ENCODE measurements at regions not wholly inside any gene's neighbourhood (a gene's known extent, or its start where the extent isn't known, plus 50 kb on each side); places are given as distances from the start of the nearest gene placed in this dataset.
"Not testable (repeated sequence)": the region's sequence is repeated elsewhere in the genome, so short reads cannot be mapped to it uniquely, and the experiment has no call there.

DNA sequence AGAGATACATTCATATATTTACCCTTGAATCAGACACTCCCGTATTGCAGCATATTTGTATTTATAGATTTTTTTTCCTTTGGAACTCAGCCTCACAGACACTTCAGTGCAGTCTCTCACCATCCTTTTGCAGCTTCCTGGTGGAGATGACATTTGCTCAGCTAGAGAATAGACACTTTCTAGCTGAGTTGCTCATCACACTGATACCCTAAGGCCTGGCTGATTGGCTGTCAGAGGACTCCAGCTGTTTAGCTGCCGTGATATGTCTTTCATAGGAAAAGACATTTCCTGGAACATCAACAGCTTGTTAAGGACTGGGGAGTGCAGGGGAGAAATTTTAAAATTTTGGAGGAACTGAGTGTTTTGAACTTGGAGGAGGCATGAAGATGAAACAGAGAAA is 429.6 kb downstream of the SMARCA1 start:
- Mint-ChIP-seq H3K27me3 (no peaks in the 10 kb centered on the region), H3K4me3 (no peak overlapping the region), H3K4me1 (ENCODE audit: low read depth) (no peaks in the 10 kb centered on the region), H3K27ac (no peak overlapping the region), H3K9me3 (no peaks in the 10 kb centered on the region), H3K36me3 (no peaks in the 10 kb centered on the region)
- CTCF ChIA-PET = no interaction called here
- no peak for DNase-seq
- POLR2A ChIA-PET = no interaction called here
- intact Hi-C loops (cut with micrococcal nuclease) = no loop called here

DNA sequence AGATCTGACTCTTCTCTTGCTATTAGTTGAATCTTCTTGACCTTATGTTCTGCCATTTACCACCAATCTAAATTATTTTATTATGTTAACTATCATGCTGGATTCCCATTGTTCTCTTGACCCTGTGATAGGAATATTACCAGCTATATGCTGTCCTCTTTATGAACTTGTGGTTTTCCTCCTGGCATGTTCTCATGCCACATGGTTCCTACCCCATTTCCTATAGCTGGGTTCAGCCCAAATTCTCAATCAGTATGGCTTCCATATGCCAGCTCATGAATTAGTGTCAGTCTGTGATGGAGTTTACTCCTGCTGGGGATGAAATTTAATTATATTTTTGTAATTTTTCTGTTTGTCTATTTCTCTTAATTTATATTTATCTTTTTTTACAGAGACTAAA is 430.5 kb downstream of the SMARCA1 start:
- H3K4me3 Mint-ChIP-seq = no peak overlapping the region
- H3K27ac Mint-ChIP-seq = no peak overlapping the region
- CTCF ChIA-PET = no interaction called here
- H3K36me3 Mint-ChIP-seq = no peaks in the 10 kb centered on the region
- no peak for DNase-seq
- H3K9me3 Mint-ChIP-seq = no peaks in the 10 kb centered on the region
- H3K27me3 Mint-ChIP-seq = no peaks in the 10 kb centered on the region
- no peaks in the 10 kb centered on the region for H3K4me1 Mint-ChIP-seq (ENCODE audit: low read depth)
- POLR2A ChIA-PET = no interaction called here
- intact Hi-C loops (cut with micrococcal nuclease) = no loop called here

DNA sequence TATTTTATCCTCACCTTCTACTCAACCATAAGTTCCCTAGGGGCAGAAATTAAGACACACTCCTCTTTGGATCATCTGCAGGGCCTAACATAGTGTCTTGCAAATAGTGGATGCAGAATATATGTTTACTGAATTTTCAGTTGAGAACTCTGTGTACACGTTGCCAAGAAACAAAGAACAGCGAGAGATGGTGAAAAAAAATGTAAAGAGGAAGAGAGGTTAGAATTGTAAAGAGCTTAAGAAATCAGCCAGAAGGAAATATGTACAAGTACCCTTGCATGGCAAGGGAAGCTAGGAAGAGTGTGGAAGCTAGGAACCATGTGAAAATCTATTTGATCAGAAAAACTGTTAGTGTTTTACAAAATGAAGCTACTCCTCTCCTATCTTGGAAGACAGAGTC is 431.0 kb downstream of the SMARCA1 start:
- Mint-ChIP-seq H3K27ac (no peak overlapping the region), H3K9me3 (no peaks in the 10 kb centered on the region), H3K27me3 (no peaks in the 10 kb centered on the region), H3K36me3 (no peaks in the 10 kb centered on the region), H3K4me1 (ENCODE audit: low read depth) (no peaks in the 10 kb centered on the region), H3K4me3 (no peak overlapping the region)
- intact Hi-C loops (cut with micrococcal nuclease) = no loop called here
- no peak for DNase-seq
- ChIA-PET POLR2A (no interaction called here), CTCF (no interaction called here)

DNA sequence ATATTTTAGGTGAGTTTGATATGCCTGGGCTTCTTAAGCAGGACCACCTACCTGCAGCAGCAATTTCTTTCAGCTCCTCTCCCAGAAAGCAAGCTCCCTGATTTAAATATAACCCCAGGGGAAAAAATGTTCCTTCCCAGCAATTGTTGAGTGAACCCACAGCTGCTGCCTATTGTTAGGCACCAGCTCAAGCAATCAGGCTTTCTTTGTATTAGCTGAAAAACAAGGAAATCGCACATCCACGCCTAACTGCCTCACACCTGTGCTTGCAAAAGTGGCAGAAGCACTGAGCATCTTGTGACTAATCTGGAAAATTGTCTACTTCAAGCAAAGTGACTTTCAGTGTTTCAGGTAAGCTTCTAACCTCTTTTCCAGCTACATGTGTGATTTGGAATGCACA is 432.2 kb downstream of the SMARCA1 start:
- Mint-ChIP-seq H3K36me3 (no peaks in the 10 kb centered on the region), H3K27ac (no peak overlapping the region), H3K4me3 (no peak overlapping the region), H3K27me3 (no peaks in the 10 kb centered on the region), H3K4me1 (ENCODE audit: low read depth) (no peaks in the 10 kb centered on the region), H3K9me3 (no peaks in the 10 kb centered on the region)
- no peak for DNase-seq
- intact Hi-C loops (cut with micrococcal nuclease) = no loop called here
- CTCF ChIA-PET = no interaction called here
- POLR2A ChIA-PET = no interaction called here

DNA sequence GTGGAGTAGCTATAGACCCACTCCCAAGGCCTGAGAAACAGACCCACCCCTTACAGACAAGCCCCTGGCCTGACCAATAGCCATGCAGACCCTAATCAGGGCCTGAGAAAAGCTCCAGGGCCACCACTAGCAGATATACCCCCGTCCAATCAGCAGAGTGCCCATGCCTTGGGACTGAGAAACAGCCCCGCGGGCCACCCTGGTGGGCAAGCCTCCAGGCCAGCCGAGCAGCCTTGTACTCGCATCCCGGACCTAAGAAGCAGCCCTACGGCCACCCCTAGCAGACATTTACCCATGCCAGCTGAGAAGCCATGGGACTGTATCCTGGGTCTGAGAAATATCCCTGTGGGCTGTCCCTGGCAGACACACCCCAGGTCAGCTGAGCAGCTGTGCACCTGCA is 436.5 kb downstream of the SMARCA1 start:
- no peak for DNase-seq
- ChIA-PET POLR2A (no interaction called here), CTCF (no interaction called here)
- H3K36me3 Mint-ChIP-seq = no peaks in the 10 kb centered on the region
- H3K27me3 Mint-ChIP-seq = no peaks in the 10 kb centered on the region
- H3K9me3 Mint-ChIP-seq = peaks cover 2% of the 10 kb centered on the region
- intact Hi-C loops (cut with micrococcal nuclease) = no loop called here
- H3K4me3 Mint-ChIP-seq = no peak overlapping the region
- no peaks in the 10 kb centered on the region for H3K4me1 Mint-ChIP-seq (ENCODE audit: low read depth)
- H3K27ac Mint-ChIP-seq = no peak overlapping the region

DNA sequence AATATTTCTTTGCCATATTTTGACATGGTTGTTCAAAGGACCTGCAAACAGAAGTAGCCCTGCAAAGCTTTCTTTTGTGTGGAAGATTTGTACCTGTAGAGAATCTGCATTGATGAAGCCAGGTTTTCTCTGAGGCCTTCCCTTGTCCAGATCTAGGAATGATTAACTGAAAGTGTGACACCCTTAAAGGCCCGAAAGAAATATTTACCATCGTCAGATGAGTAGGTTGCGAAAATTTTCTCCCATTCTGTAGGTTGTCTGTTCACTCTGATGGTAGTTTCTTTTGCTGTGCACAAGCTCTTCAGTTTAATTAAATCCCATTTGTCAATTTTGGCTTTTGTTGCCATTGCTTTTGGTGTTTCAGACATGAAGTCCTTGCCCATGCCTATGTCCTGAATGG is 439.0 kb downstream of the SMARCA1 start:
- POLR2A ChIA-PET; H3K9me3 Mint-ChIP-seq; DNase-seq; intact Hi-C loops (cut with micrococcal nuclease); H3K4me3 Mint-ChIP-seq; H3K27ac Mint-ChIP-seq; H3K36me3 Mint-ChIP-seq; H3K27me3 Mint-ChIP-seq; H3K4me1 Mint-ChIP-seq (ENCODE audit: low read depth); CTCF ChIA-PET: not testable (repeated sequence)

DNA sequence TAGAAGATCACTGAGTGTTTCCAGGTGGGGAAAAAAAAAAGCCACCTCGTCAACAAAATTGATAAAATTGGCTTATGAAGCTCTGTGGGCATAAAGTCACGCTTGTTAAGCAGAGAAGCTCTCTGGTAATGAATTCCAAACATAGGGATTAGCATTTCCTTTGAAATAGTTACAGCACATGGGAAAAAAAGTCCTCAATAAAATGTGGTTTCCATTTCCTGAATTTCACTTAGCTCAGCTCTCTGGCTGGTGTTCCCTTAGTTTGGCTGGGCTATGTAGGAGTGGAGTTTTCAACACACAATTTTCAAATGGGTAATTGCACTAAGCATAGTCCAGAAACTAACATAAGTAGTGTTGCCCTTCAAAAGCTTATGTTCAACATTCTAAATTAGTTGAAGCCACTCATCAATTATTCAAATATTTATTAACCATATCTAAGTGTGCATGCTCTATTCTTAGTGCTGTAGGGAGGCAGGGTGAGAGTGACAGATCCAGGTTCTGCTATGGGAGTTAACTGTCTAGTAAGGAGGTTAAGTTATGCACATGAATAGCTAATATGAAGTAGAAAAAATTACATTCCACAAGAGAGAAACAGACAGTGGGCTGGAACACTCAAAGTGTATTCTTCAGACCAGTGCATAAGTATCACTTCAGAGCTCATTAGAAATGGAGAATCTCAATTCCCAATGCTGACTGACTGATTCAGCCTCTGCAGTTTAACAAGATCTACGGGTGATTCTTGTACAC is 445.7 kb downstream of the SMARCA1 start:
- intact Hi-C loops (cut with micrococcal nuclease) = no loop called here
- H3K27me3 Mint-ChIP-seq = no peaks in the 10 kb centered on the region

DNA sequence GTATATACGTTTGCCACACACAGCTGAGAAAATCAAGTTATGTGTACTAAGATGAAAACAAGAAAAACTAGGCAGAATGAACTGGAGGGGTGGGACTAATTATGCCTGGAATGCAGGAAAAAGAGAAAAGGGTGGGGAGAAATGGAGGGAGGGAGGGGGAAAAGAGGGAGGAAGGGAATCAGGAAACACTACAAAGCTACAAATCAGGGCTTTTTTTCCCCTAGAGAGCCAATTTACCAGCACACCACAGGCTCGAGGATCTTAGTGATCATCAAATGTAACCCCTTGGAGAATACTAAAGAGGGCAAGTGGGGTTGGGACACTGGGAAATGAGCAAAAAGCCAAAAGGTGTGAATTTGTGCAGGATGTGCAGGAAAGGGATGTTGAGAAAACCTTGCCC is 451.9 kb downstream of the SMARCA1 start:
- Mint-ChIP-seq H3K27ac (no peak overlapping the region), H3K4me3 (no peak overlapping the region), H3K9me3 (no peaks in the 10 kb centered on the region), H3K27me3 (no peaks in the 10 kb centered on the region), H3K4me1 (ENCODE audit: low read depth) (no peaks in the 10 kb centered on the region), H3K36me3 (no peaks in the 10 kb centered on the region)
- ChIA-PET POLR2A (no interaction called here), CTCF (no interaction called here)
- no peak for DNase-seq
- intact Hi-C loops (cut with micrococcal nuclease) = no loop called here

More for the DNA sequence above, 445.7 kb downstream of the SMARCA1 start:
- H3K4me3 Mint-ChIP-seq = no peak overlapping the region
- no peak overlapping the region for H3K27ac Mint-ChIP-seq
- no peaks in the 10 kb centered on the region for H3K36me3 Mint-ChIP-seq
- no peaks in the 10 kb centered on the region for H3K4me1 Mint-ChIP-seq (ENCODE audit: low read depth)
- H3K9me3 Mint-ChIP-seq = peaks cover 2% of the 10 kb centered on the region
- POLR2A ChIA-PET = no interaction called here
- no peak for DNase-seq
- CTCF ChIA-PET = no interaction called here

DNA sequence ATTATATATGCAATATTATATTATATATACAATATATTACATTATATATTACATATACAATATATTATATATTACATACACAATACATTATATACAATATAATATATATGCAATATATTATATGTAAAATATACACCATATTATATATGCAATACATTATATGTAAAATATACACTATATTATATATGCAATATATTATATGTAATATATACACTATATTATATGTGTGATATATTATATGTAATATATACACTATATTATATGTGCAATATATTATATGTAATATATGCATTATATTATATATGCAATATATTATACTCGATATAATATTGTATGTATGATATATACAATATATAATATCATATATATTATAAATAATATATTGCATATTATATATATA is 457.4 kb downstream of the SMARCA1 start:
- Mint-ChIP-seq H3K36me3 (no peaks in the 10 kb centered on the region), H3K27me3 (no peaks in the 10 kb centered on the region), H3K27ac (no peak overlapping the region), H3K4me3 (no peak overlapping the region), H3K4me1 (ENCODE audit: low read depth) (no peaks in the 10 kb centered on the region), H3K9me3 (no peaks in the 10 kb centered on the region)
- intact Hi-C loops (cut with micrococcal nuclease) = no loop called here
- POLR2A ChIA-PET = no interaction called here
- DNase-seq = no peak
- CTCF ChIA-PET = no interaction called here

DNA sequence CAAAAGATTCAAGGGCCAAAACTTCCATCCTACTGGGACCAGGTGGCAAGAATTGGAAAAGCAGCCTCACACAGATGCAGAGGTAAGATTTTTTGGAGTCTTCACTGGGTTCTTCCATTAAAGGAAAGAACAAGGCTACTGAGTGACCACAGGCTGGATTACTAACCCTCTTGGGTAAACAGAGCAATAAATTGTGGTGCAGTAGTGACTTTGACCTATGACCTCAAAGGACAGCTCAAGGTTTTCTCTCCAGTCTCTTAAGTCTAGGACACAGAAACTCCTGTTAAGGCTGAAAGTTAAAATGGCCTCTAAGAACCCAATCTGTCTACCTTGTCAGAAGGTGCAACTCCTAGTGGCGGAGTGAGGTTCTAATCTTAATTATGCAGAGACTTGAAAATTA is 464.9 kb downstream of the SMARCA1 start:
- no peak overlapping the region for H3K4me3 Mint-ChIP-seq
- DNase-seq = no peak
- POLR2A ChIA-PET = no interaction called here
- intact Hi-C loops (cut with micrococcal nuclease) = no loop called here
- H3K27ac Mint-ChIP-seq = no peak overlapping the region
- CTCF ChIA-PET = no interaction called here
- H3K27me3 Mint-ChIP-seq = no peaks in the 10 kb centered on the region
- H3K9me3 Mint-ChIP-seq = no peaks in the 10 kb centered on the region
- no peaks in the 10 kb centered on the region for H3K4me1 Mint-ChIP-seq (ENCODE audit: low read depth)
- no peaks in the 10 kb centered on the region for H3K36me3 Mint-ChIP-seq

DNA sequence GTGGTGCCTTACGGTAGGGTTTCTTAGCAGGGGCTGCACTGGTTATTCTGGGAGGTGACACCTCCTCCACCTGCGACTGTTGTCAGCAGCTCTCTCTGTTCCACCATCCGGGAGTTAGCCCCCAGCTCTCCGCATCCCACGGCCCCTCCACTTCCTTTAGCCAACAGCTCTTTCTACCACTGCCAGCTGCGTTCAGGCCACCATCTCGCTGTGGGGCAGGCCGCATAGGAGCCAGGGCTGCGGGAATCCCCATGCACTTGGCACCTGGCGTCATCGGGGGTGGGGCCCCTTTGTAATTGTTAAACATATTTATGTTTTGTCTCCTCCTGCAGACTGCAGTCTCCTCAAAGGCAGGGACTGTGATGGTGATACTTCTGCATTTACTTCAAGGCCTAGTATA is 480.2 kb downstream of the SMARCA1 start:
- Mint-ChIP-seq H3K27ac (no peak overlapping the region), H3K27me3 (no peaks in the 10 kb centered on the region), H3K4me3 (no peak overlapping the region), H3K9me3 (no peaks in the 10 kb centered on the region), H3K36me3 (no peaks in the 10 kb centered on the region), H3K4me1 (ENCODE audit: low read depth) (no peaks in the 10 kb centered on the region)
- intact Hi-C loops (cut with micrococcal nuclease) = no loop called here
- ChIA-PET POLR2A (no interaction called here), CTCF (no interaction called here)
- DNase-seq = no peak

DNA sequence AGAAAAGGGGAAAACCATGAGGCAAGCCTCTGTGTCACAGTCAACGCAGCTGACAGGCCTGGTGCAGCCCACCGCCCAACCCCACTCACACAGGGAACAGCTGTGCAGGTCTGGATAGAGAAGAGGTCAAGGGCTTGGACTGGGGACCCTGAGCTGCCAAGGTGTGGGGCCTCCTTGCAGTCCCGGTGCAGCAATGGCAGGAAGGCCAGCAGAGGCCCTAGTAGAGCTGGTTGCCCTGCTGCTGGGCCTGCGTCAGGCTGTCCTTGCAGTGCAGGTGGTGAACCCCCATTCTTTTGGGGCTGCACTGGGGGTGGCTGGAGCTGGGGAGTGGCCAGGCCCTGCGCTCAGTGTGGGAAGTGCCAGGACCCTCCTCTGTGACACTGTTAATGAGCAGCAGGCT is 482.0 kb downstream of the SMARCA1 start:
- Mint-ChIP-seq H3K9me3 (no peaks in the 10 kb centered on the region), H3K27ac (no peak overlapping the region), H3K4me3 (no peak overlapping the region), H3K4me1 (ENCODE audit: low read depth) (no peaks in the 10 kb centered on the region), H3K27me3 (no peaks in the 10 kb centered on the region), H3K36me3 (no peaks in the 10 kb centered on the region)
- POLR2A ChIA-PET = no interaction called here
- no peak for DNase-seq
- CTCF ChIA-PET = no interaction called here
- intact Hi-C loops (cut with micrococcal nuclease) = no loop called here

DNA sequence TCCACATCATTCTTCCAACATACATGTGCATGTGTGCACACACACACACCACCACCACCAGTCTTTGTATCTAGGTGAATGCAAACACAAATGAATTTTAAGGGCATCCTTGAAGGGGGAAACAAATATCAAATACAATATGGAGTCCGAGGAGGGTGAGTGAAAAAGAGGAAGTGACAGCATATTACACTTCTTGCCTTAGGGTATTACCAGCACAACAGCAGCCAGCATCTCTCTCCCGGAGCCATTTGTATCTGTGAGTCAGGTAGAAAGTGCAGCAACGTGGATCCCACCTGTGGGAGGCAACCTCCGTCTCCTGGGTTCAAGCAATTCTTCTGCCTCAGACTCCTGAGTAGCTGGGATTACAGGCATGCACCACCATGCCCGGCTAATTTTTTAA is 483.2 kb downstream of the SMARCA1 start:
- Mint-ChIP-seq H3K9me3 (no peaks in the 10 kb centered on the region), H3K36me3 (no peaks in the 10 kb centered on the region), H3K27ac (no peak overlapping the region), H3K27me3 (no peaks in the 10 kb centered on the region), H3K4me1 (ENCODE audit: low read depth) (no peaks in the 10 kb centered on the region), H3K4me3 (no peak overlapping the region)
- POLR2A ChIA-PET = no interaction called here
- CTCF ChIA-PET = no interaction called here
- intact Hi-C loops (cut with micrococcal nuclease) = no loop called here
- DNase-seq = no peak

DNA sequence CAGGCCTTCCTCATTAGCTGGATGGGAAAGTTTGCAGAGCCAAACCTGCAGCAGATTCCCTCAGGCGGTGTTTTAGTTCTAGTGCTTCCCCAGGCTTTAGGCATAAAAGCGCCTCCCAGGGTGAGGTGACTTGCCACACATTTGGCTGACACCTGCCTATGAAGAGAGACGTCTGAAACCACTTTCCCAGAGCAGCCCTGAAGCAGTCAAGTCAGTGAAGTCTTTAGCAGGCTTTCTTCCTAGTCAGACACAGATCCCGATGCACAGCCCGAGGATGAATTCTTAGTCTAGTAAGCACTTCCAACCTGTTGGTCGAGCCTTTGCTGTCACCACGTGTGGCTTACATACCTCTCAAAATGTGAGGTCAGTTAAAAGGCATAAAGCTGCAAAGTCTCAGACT is 484.1 kb downstream of the SMARCA1 start:
- H3K27me3 Mint-ChIP-seq = no peaks in the 10 kb centered on the region
- no peak overlapping the region for H3K27ac Mint-ChIP-seq
- no peaks in the 10 kb centered on the region for H3K36me3 Mint-ChIP-seq
- H3K4me1 Mint-ChIP-seq (ENCODE audit: low read depth) = no peaks in the 10 kb centered on the region
- ChIA-PET POLR2A (no interaction called here), CTCF (no interaction called here)
- no peak for DNase-seq
- intact Hi-C loops (cut with micrococcal nuclease) = no loop called here
- H3K4me3 Mint-ChIP-seq = no peak overlapping the region
- no peaks in the 10 kb centered on the region for H3K9me3 Mint-ChIP-seq
